SK-N-SH treated with all-trans-retinoic acid at 6 μM for 48 hours (cell line): ENCODE measurements at regions not wholly inside any gene's neighbourhood (a gene's known extent, or its start where the extent isn't known, plus 50 kb on each side); places are given as distances from the start of the nearest gene placed in this dataset.

Experiments
- ARNTL ChIP-seq: fragments of 450-650 bp; formaldehyde crosslinking; IDR thresholded peaks from 2 replicates; pipeline ENCODE4 v1.5.0; 2020; ENCODE audit warnings: low read depth, mild to moderate bottlenecking, moderate library complexity, borderline replicate concordance
- CREB5 ChIP-seq: fragments of 250-450 bp; sonication (Bioruptor Pico); IDR thresholded peaks from 2 replicates; pipeline ENCODE4 v1.5.1; 2020; ENCODE audit warnings: low read depth, mild to moderate bottlenecking, moderate library complexity
- CSDC2 ChIP-seq: fragments of 250-450 bp; sonication (Bioruptor Pico); IDR thresholded peaks from 2 replicates; pipeline ENCODE4 v1.5.0; 2020; ENCODE audit warnings: mild to moderate bottlenecking, moderate library complexity
- CSRNP3 ChIP-seq: fragments of 250-450 bp; sonication (Bioruptor Pico); IDR thresholded peaks from 2 replicates; pipeline ENCODE4 v1.5.1; 2021; ENCODE audit warnings: mild to moderate bottlenecking, moderate library complexity
- ESRRG ChIP-seq: fragments of 250-450 bp; sonication (Bioruptor Pico); IDR thresholded peaks from 2 replicates; pipeline ENCODE4 v1.6.1; 2021; ENCODE audit warnings: mild to moderate bottlenecking
- GLIS3 ChIP-seq: fragments of 250-450 bp; sonication (Bioruptor Pico); IDR thresholded peaks from 2 replicates; pipeline ENCODE4 v1.5.0; 2020; ENCODE audit warnings: mild to moderate bottlenecking, moderate library complexity
- OSR1 ChIP-seq: fragments of 250-450 bp; sonication (Bioruptor Pico); IDR thresholded peaks from 2 replicates; pipeline ENCODE4 v1.8.0; 2022; ENCODE audit warnings: moderate library complexity, mild to moderate bottlenecking, inconsistent platforms
- PATZ1 ChIP-seq: fragments of 250-450 bp; sonication (Bioruptor Pico); IDR thresholded peaks from 2 replicates; pipeline ENCODE4 v1.8.0; 2020; ENCODE audit warnings: mild to moderate bottlenecking, moderate library complexity, borderline replicate concordance
- POU6F1 ChIP-seq: fragments of 250-450 bp; sonication (Bioruptor Pico); IDR thresholded peaks from 2 replicates; pipeline ENCODE4 v1.8.0; 2021; ENCODE audit warnings: low read depth, mild to moderate bottlenecking, moderate library complexity, borderline replicate concordance
- RARB ChIP-seq: fragments of 250-450 bp; sonication (Bioruptor Pico); IDR thresholded peaks from 2 replicates; pipeline ENCODE4 v1.8.0; 2021; ENCODE audit warnings: mild to moderate bottlenecking, moderate library complexity
- ZC3H10 ChIP-seq: fragments of 250-450 bp; sonication (Bioruptor Pico); IDR thresholded peaks from 2 replicates; pipeline ENCODE4 v1.5.1; 2021; ENCODE audit warnings: mild to moderate bottlenecking, moderate library complexity
- ZFP3 ChIP-seq: fragments of 250-450 bp; sonication (Bioruptor Pico); IDR thresholded peaks from 2 replicates; pipeline ENCODE4 v1.5.0; 2020; ENCODE audit warnings: mild to moderate bottlenecking, moderate library complexity
- ZFP30 ChIP-seq: fragments of 450-650 bp; formaldehyde crosslinking; IDR thresholded peaks from 2 replicates; pipeline ENCODE4 v1.5.0; 2022; ENCODE audit warnings: mild to moderate bottlenecking, moderate library complexity
- ZNF565 ChIP-seq: fragments of 450-650 bp; formaldehyde crosslinking; conservative IDR thresholded peaks from 2 replicates; pipeline ENCODE4 v1.5.0; 2020; ENCODE audit warnings: low read depth, mild to moderate bottlenecking, moderate library complexity

GRCh38 chr6:114712129-114712662, 369.4 kb upstream of the HS3ST5 start:
- no peak for TF ChIP-seq POU6F1 (CRISPR knock-in tag)
- TF ChIP-seq GLIS3 = no peak
- TF ChIP-seq ESRRG (CRISPR knock-in tag) = no peak
- TF ChIP-seq CSRNP3 (CRISPR knock-in tag) = no peak
- TF ChIP-seq CREB5 (CRISPR knock-in tag) = no peak
- no peak for TF ChIP-seq PATZ1 (CRISPR knock-in tag)
- no peak for TF ChIP-seq RARB (CRISPR knock-in tag)
- TF ChIP-seq ZFP3 (CRISPR knock-in tag) = no peak
- no peak for TF ChIP-seq ZNF565 (CRISPR knock-in tag)
- no peak for TF ChIP-seq ZC3H10 (CRISPR knock-in tag)
- no peak for TF ChIP-seq ZFP30 (CRISPR knock-in tag)
- no peak for TF ChIP-seq ARNTL (CRISPR knock-in tag)
- no peak for TF ChIP-seq OSR1 (CRISPR knock-in tag)
- TF ChIP-seq CSDC2 (CRISPR knock-in tag) = no peak
